GM10266 (cell line): ENCODE measurements at regions not wholly inside any gene's neighbourhood (a gene's known extent, or its start where the extent isn't known, plus 50 kb on each side); places are given as distances from the start of the nearest gene placed in this dataset.
"Not testable (repeated sequence)": the region's sequence is repeated elsewhere in the genome, so short reads cannot be mapped to it uniquely, and the experiment has no call there.

Experiments
- DNase-seq: peaks from one replicate; pipeline ENCODE4 v3.0.0; 2012; ENCODE audit errors: extremely low spot score
- TF ChIP-seq, protein P1 (sequence below): IDR thresholded peaks from 2 replicates; pipeline ENCODE4 v1.5.1; 2012; ENCODE audit warnings: mild to moderate bottlenecking, low read depth; ENCODE audit not compliant: control insufficient read depth, insufficient read depth; ENCODE audit errors: missing control alignments

DNA sequence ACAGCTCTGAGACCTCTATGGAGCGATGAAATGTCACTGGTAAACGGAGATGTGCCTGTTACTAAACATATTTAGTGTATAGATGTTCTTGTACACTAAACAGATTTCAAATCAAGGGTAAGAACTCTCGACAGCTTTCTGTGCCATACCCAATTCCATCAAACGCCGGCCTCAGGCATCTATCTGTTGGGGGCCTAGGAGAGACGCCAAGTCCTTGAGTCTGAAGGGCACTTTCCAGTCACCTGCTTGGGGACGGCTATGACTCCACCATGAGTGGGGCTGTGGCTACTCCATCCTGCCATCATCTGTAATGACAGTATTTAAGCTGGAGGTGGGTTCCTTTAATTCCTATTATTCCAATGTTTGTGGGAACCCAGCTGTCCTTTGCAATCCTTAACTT, 87.8 kb downstream of the SHANK2 start:
- no peak for DNase-seq
- TF ChIP-seq, protein P1, sequence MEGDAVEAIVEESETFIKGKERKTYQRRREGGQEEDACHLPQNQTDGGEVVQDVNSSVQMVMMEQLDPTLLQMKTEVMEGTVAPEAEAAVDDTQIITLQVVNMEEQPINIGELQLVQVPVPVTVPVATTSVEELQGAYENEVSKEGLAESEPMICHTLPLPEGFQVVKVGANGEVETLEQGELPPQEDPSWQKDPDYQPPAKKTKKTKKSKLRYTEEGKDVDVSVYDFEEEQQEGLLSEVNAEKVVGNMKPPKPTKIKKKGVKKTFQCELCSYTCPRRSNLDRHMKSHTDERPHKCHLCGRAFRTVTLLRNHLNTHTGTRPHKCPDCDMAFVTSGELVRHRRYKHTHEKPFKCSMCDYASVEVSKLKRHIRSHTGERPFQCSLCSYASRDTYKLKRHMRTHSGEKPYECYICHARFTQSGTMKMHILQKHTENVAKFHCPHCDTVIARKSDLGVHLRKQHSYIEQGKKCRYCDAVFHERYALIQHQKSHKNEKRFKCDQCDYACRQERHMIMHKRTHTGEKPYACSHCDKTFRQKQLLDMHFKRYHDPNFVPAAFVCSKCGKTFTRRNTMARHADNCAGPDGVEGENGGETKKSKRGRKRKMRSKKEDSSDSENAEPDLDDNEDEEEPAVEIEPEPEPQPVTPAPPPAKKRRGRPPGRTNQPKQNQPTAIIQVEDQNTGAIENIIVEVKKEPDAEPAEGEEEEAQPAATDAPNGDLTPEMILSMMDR: no peak

GRCh38 chr11:71164186-71164585, 88.2 kb downstream of the SHANK2 start:
- TF ChIP-seq, protein P1: no peak
- DNase-seq: no peak

DNA sequence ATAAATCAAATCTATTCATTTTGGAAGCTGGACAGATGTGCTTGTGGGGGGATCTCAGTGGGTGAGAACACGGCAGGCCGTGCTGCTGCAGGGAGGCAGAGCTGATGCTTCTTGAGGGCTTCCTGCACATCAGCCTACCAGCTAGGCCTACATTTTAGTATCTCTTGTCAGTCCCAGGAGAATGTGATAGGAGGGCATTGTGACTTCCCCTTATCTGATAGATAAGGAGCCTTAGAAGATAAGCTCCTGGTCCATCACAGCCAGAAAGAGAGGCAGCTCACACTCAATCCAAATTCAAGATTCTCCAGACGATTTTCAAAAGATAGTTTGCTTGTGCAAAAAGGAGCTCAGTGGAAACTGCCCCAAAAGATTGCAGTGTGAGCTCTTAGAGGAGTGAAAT, 89.0 kb downstream of the SHANK2 start:
- TF ChIP-seq, protein P1: no peak

GRCh38 chr11:71158936-71159335, 93.4 kb downstream of the SHANK2 start:
- TF ChIP-seq, protein P1: no peak
- no peak for DNase-seq

More for the DNA sequence above, 89.0 kb downstream of the SHANK2 start:
- no peak for DNase-seq

- not testable (repeated sequence) for DNase-seq
These were observed 94.7 kb downstream of the SHANK2 start for GRCh38 chr11:71157676-71158075.

GRCh38 chr11:71156301-71156700, 96.1 kb downstream of the SHANK2 start:
- TF ChIP-seq, protein P1: no peak
- no peak for DNase-seq

DNA sequence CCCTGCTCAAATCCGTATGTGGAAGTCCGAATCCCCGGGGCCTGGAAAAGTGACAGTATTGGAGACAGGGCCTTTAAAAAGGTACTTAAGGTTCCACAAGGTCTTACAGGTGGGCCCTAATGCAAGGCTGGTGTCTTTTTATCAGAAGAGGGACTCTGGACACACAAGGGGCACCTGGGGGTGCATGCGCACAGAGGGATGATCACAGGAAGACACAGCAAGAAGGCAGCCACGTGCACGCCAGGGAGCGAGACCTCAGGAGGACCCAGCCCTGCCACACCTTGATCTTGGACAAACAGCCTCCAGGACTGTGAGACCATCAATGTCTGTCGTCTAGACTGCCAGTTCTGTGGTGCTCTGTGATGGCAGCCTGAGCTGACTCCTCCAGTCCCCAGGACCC, 96.5 kb downstream of the SHANK2 start:
- no peak for DNase-seq
- TF ChIP-seq, protein P1: no peak

DNA sequence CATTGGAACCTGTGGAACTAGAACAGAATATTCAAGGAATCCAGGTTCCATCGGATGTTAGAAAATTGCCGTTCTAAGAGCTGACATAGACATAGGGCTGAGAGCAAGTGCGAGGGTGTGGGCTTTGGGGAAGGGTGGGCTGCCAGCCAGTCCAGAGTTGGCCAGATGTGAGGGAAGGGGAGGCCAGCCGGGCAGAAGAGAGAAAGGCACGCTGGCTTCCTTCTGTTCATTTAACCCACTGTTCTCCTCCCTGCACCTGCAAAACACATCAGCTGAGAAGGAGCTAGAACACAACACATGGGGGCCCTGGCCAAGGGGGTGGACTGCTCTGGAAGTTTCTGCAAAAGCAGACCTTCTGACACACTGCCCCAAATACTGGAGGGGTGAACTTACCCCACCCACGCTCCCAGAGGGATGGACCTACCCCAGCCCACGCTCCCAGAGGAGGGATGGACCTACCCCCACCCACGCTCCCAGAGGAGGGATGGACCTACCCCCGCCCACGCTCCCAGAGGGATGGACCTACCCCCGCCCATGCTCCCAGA, 98.0 kb downstream of the SHANK2 start:
- TF ChIP-seq, protein P1: no peak
- no peak for DNase-seq
